HEK293T (cell line): ENCODE measurements at regions not wholly inside any gene's neighbourhood (a gene's known extent, or its start where the extent isn't known, plus 50 kb on each side); places are given as distances from the start of the nearest gene placed in this dataset.

Source experiments
- CTCF ChIA-PET: fragments of 350-600 bp; formaldehyde crosslinking; extraction: SDS; loops from one replicate; lab custom pipeline; 2021; ENCODE audit warnings: antibody characterized with exemption, inconsistent platforms; lab: Yijun Ruan, JAX
- POLR2A ChIA-PET: fragments of 350-600 bp; formaldehyde crosslinking; extraction: SDS; loops from one replicate; lab custom pipeline; 2020; ENCODE audit warnings: antibody characterized with exemption, inconsistent platforms; lab: Yijun Ruan, JAX
- DNase-seq: peaks from one replicate; pipeline ENCODE4 v3.0.0; 2012; ENCODE audit warnings: mixed read lengths; ENCODE audit errors: extremely low spot score
- ARNT ChIP-seq: fragments of 450-650 bp; IDR thresholded peaks from 2 replicates; pipeline ENCODE4 v1.6.1; 2017; ENCODE audit warnings: mild to moderate bottlenecking
- BHLHE40 ChIP-seq: fragments of 450-650 bp; IDR thresholded peaks from 2 replicates; pipeline ENCODE4 v1.6.1; 2016; ENCODE audit warnings: mild to moderate bottlenecking, moderate library complexity, borderline replicate concordance
- CTBP1 ChIP-seq: fragments of 450-650 bp; IDR thresholded peaks from 2 replicates; pipeline ENCODE4 v1.6.1; 2016; ENCODE audit warnings: borderline replicate concordance
- ELF4 ChIP-seq: fragments of 450-650 bp; IDR thresholded peaks from 2 replicates; pipeline ENCODE4 v1.6.1; 2017; ENCODE audit warnings: antibody characterized with exemption
- FOXA1 ChIP-seq: fragments of 450-650 bp; IDR thresholded peaks from 2 replicates; pipeline ENCODE4 v1.6.1; 2016; ENCODE audit warnings: mild to moderate bottlenecking
- FOXK2 ChIP-seq: fragments of 450-650 bp; IDR thresholded peaks from 2 replicates; pipeline ENCODE4 v1.6.1; 2016; ENCODE audit warnings: mild to moderate bottlenecking
- FOXM1 ChIP-seq: fragments of 450-650 bp; IDR thresholded peaks from 2 replicates; pipeline ENCODE4 v1.6.1; 2017; ENCODE audit warnings: mild to moderate bottlenecking, borderline replicate concordance
- HDGF ChIP-seq: fragments of 450-650 bp; IDR thresholded peaks from 2 replicates; pipeline ENCODE4 v1.6.1; 2017; ENCODE audit warnings: antibody characterized with exemption, borderline replicate concordance
- L3MBTL2 ChIP-seq: fragments of 450-650 bp; conservative IDR thresholded peaks from 2 replicates; pipeline ENCODE4 v1.6.1; 2016; ENCODE audit warnings: mild to moderate bottlenecking
- LEF1 ChIP-seq: fragments of 450-650 bp; IDR thresholded peaks from 2 replicates; pipeline ENCODE4 v1.6.1; 2017; ENCODE audit warnings: mild to moderate bottlenecking, borderline replicate concordance
- NFRKB ChIP-seq: fragments of 450-650 bp; IDR thresholded peaks from 2 replicates; pipeline ENCODE4 v1.6.1; 2016; ENCODE audit warnings: mild to moderate bottlenecking, moderate library complexity
- SP1 ChIP-seq: fragments of 450-650 bp; IDR thresholded peaks from 2 replicates; pipeline ENCODE4 v1.6.1; 2017
- SUZ12 ChIP-seq: fragments of 450-650 bp; IDR thresholded peaks from 2 replicates; pipeline ENCODE4 v1.6.1; 2016; ENCODE audit warnings: mild to moderate bottlenecking
- TARDBP ChIP-seq: fragments of 450-650 bp; IDR thresholded peaks from 2 replicates; pipeline ENCODE4 v1.6.1; 2016
- ZNF384 ChIP-seq: fragments of 450-650 bp; IDR thresholded peaks from 2 replicates; pipeline ENCODE4 v1.6.1; 2016
- TF ChIP-seq, protein P1 (sequence below): fragments of 450-650 bp; IDR thresholded peaks from 2 replicates; pipeline ENCODE4 v1.6.1; 2016

GRCh38 chr5:174338185-174339010, 292.9 kb downstream of the NSG2 start:
- POLR2A ChIA-PET, result interaction anchor here (0.8 to 4.4 kb wide), 13 partner anchors 8 to 165 kb away, joined by 3 to 19 read pairs (median 5); no protein-coding TSS in a partner anchor
- no peak for TF ChIP-seq BHLHE40
- no peak for TF ChIP-seq TARDBP
- TF ChIP-seq ELF4, result no peak
- no peak for TF ChIP-seq NFRKB
- TF ChIP-seq FOXM1, result no peak
- no peak for TF ChIP-seq LEF1
- no peak for TF ChIP-seq SUZ12
- TF ChIP-seq FOXK2, result no peak
- no peak for TF ChIP-seq FOXA1
- no peak for TF ChIP-seq CTBP1
- TF ChIP-seq ZNF384, result no peak
- CTCF ChIA-PET, result interaction anchor here (0.7 to 1.8 kb wide), 6 partner anchors 10 to 765 kb away, joined by 3 to 6 read pairs (median 3); no protein-coding TSS in a partner anchor
- DNase-seq, result peak; percentile 66

- POLR2A ChIA-PET, result interaction anchor here (1.3 to 4.4 kb wide), 7 partner anchors 10 to 75 kb away, joined by 3 to 19 read pairs (median 5); no protein-coding TSS in a partner anchor
Observed at GRCh38 chr5:174339130-174339529, 293.6 kb downstream of the NSG2 start.

DNA sequence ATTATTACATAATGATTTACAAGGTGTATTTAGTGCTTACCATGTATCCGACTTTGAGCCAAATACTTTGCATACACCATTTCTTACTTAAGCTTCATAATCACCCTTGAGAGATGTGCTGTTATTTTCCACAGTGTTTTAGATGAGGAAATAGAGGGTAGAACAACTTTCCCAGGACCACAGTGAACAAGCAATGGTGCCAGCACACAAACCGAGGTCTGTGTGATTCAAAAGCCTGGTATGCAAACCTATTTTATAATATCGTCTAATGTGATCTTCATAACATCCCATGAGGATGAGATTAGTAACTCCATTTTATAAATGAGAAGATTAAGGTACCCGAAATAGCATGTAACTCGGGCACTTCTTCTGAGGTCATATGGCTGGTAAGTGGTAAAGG, 294.7 kb downstream of the NSG2 start:
- DNase-seq, result no peak
- ChIA-PET CTCF (interaction anchor here (1.1 to 1.8 kb wide), 2 partner anchors 76 to 79 kb away, joined by 3 to 6 read pairs; no protein-coding TSS in a partner anchor), POLR2A (interaction anchor here (1.5 to 4.4 kb wide), 3 partner anchors 10 to 15 kb away, joined by 3 to 19 read pairs (median 4); no protein-coding TSS in a partner anchor)
- TF ChIP-seq L3MBTL2 (no peak), ZNF384 (no peak), CTBP1 (no peak), FOXM1 (no peak), TARDBP (no peak), ARNT (no peak), SP1 (no peak), NFRKB (no peak), FOXK2 (no peak), ELF4 (no peak), FOXA1 (no peak), LEF1 (no peak), HDGF (no peak), SUZ12 (no peak), BHLHE40 (no peak)
- TF ChIP-seq, protein P1, sequence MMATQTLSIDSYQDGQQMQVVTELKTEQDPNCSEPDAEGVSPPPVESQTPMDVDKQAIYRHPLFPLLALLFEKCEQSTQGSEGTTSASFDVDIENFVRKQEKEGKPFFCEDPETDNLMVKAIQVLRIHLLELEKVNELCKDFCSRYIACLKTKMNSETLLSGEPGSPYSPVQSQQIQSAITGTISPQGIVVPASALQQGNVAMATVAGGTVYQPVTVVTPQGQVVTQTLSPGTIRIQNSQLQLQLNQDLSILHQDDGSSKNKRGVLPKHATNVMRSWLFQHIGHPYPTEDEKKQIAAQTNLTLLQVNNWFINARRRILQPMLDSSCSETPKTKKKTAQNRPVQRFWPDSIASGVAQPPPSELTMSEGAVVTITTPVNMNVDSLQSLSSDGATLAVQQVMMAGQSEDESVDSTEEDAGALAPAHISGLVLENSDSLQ, result no peak

More at GRCh38 chr5:174339130-174339529, 293.6 kb downstream of the NSG2 start:
- CTCF ChIA-PET, result interaction anchor here (0.7 to 1.8 kb wide), 3 partner anchors 63 to 80 kb away, joined by 3 to 6 read pairs (median 3); no protein-coding TSS in a partner anchor
- TF ChIP-seq SP1 (no peak), BHLHE40 (no peak), TARDBP (no peak), ARNT (no peak), CTBP1 (no peak), NFRKB (no peak), FOXK2 (no peak), FOXM1 (no peak), LEF1 (no peak)
- TF ChIP-seq, protein P1, result no peak
- no peak for DNase-seq

GRCh38 chr5:174342696-174343095, 297.2 kb downstream of the NSG2 start:
- TF ChIP-seq LEF1, result no peak
- no peak for TF ChIP-seq NFRKB
- TF ChIP-seq TARDBP, result no peak
- no peak for TF ChIP-seq L3MBTL2
- DNase-seq, result no peak
- ChIA-PET POLR2A (interaction anchor here (1.2 kb wide), 1 partner anchor 12 kb away, joined by 4 read pairs; no protein-coding TSS in a partner anchor), CTCF (no interaction called here)

DNA sequence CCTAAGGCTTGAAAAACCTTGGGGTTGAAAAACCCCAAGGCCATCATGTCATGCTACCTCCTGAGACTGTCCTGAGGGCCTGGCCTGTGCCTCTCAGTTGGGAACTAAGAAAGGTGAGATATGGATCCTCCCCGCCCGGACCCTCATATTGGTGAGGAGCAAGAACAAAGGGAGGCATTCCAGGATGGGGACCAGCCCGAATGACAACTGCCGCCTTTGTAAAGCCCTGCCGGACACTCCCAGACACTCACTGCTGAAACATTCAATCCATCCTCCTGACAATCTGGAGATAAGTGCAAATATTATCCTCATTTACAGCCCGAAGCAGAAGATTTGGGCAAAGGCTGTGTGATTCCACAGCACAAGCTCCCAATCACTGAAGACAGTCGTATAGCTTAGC, 298.3 kb downstream of the NSG2 start:
- POLR2A ChIA-PET, result interaction anchor here (0.9 kb wide), 1 partner anchor 11 kb away, joined by 3 read pairs; no protein-coding TSS in a partner anchor
- TF ChIP-seq FOXK2 (no peak), FOXA1 (no peak), LEF1 (no peak), TARDBP (no peak), L3MBTL2 (no peak), SP1 (no peak), ARNT (no peak)
- TF ChIP-seq, protein P1, result no peak
- CTCF ChIA-PET, result interaction anchor here (1.0 kb wide), 1 partner anchor 75 kb away, joined by 3 read pairs; no protein-coding TSS in a partner anchor
- no peak for DNase-seq

DNA sequence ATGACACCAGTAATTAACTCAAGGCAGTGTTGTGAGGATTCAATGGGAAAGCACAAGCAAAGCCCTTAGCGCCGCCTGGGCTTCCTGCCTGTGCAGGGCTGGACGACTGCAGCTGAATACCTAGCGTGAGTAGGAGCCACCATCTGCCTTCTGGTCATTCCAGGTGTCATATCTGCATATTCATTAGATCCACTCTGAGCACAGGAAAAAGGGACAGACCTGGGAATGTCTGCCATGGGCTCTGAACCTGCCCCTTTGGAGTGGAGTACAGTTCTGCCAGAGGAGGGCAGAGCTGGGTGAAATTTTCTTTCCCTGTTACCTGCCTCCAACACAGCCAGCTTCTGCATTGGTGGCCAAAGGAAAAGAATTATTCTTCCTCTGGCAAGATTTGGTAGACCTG, 298.8 kb downstream of the NSG2 start:
- CTCF ChIA-PET, result interaction anchor here (0.6 kb wide), 2 partner anchors 9 to 937 kb away, joined by 3 read pairs; no protein-coding TSS in a partner anchor
- POLR2A ChIA-PET, result interaction anchor here (0.6 to 0.9 kb wide), 2 partner anchors 10 to 213 kb away, joined by 3 read pairs; no protein-coding TSS in a partner anchor
- no peak for DNase-seq
- no peak for TF ChIP-seq SP1
